Ascending aorta (tissue), 2 donors: ENCODE measurements at regions not wholly inside any gene's neighbourhood (a gene's known extent, or its start where the extent isn't known, plus 50 kb on each side); places are given as distances from the start of the nearest gene placed in this dataset.

Experiments used
- DNase-seq, 2 donors: peaks; one replicate each; pipeline ENCODE4 v3.0.0-alpha.2; 2019; ENCODE audit warnings: low spot score in 2 of 2
- H3K27ac ChIP-seq, 2 donors: fragments of 200-600 bp; sonication (generic); one replicate each; pipeline ENCODE4 v1.5.1; 2016 to 2017; ENCODE audit warnings: mild to moderate bottlenecking in 1 of 2
- H3K27me3 ChIP-seq: fragments of 200-600 bp; sonication (generic); one replicate; pipeline ENCODE4 v1.5.1; 2017
- H3K36me3 ChIP-seq, 2 donors: fragments of 200-600 bp; sonication (generic); one replicate each; pipeline ENCODE4 v1.5.1; 2016
- H3K4me1 ChIP-seq, 2 donors: fragments of 200-600 bp; sonication (generic); one replicate each; pipeline ENCODE4 v1.5.1; 2016 to 2017; ENCODE audit warnings: mild to moderate bottlenecking in 1 of 2
- H3K4me3 ChIP-seq, 2 donors: fragments of 200-600 bp; sonication (generic); one replicate each; pipeline ENCODE4 v1.5.1; 2016 to 2017; ENCODE audit warnings: mild to moderate bottlenecking in 1 of 2
- H3K9me3 ChIP-seq, 2 donors: fragments of 200-600 bp; sonication (generic); one replicate each; pipeline ENCODE4 v1.5.1; 2016
- intact Hi-C: fragments of 100-400 bp; cut with DNase I; formaldehyde crosslinking; loops from one replicate; pipeline ENCODE4 v1.15.1; 2023
- TF ChIP-seq, protein P1 (sequence below), 3 experiments: fragments of 200-600 bp in 2 of 3; fragments of 450-650 bp in 1 of 3; sonication (generic) in 2 of 3; IDR thresholded peaks; one replicate each; pipeline ENCODE4 v1.5.1; 2016 to 2019; ENCODE audit warnings: antibody characterized with exemption in 3 of 3, mild to moderate bottlenecking in 1 of 3, moderate library complexity in 1 of 3

- H3K36me3 ChIP-seq: no peaks in the 10 kb centered on the region
- intact Hi-C loops: no loop called here
- H3K27me3 ChIP-seq: no peaks in the 10 kb centered on the region
- no peak overlapping the region for H3K27ac ChIP-seq
- no peak for DNase-seq
- TF ChIP-seq, protein P1, sequence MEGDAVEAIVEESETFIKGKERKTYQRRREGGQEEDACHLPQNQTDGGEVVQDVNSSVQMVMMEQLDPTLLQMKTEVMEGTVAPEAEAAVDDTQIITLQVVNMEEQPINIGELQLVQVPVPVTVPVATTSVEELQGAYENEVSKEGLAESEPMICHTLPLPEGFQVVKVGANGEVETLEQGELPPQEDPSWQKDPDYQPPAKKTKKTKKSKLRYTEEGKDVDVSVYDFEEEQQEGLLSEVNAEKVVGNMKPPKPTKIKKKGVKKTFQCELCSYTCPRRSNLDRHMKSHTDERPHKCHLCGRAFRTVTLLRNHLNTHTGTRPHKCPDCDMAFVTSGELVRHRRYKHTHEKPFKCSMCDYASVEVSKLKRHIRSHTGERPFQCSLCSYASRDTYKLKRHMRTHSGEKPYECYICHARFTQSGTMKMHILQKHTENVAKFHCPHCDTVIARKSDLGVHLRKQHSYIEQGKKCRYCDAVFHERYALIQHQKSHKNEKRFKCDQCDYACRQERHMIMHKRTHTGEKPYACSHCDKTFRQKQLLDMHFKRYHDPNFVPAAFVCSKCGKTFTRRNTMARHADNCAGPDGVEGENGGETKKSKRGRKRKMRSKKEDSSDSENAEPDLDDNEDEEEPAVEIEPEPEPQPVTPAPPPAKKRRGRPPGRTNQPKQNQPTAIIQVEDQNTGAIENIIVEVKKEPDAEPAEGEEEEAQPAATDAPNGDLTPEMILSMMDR (IDR thresholded peaks at IDR 0.05): no peak
- no peak overlapping the region for H3K4me3 ChIP-seq
- H3K9me3 ChIP-seq: no peaks in the 10 kb centered on the region
- no peaks in the 10 kb centered on the region for H3K4me1 ChIP-seq
Observed at GRCh38 chr16:80040814-80041213, 440.3 kb upstream of the MAF start.

DNA sequence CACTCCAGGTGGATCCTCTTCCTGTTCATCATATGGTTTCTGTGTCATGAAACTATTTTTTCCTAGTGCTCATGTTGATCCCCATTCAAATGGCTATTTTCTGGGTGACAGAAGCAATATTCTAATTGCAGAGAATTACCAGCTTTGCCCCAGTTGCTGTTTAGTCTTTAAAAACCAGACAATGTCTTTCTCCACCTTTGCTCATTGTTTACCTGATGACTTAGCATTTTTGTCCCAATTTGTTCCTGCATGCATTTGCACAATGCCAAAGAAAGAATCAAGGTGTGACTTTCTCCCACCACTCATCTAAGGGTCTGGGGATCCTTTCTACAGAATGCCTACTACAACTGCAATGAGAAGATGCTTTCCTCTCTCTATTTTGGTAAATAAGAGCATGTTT, 439.9 kb upstream of the MAF start:
- Histone ChIP-seq H3K36me3 (no peaks in the 10 kb centered on the region), H3K27me3 (no peaks in the 10 kb centered on the region), H3K4me3 (no peak overlapping the region), H3K4me1 (no peaks in the 10 kb centered on the region), H3K27ac (no peak overlapping the region), H3K9me3 (no peaks in the 10 kb centered on the region)
- intact Hi-C loops: no loop called here
- DNase-seq: no peak
- TF ChIP-seq, protein P1 (IDR thresholded peaks at IDR 0.05): no peak

DNA sequence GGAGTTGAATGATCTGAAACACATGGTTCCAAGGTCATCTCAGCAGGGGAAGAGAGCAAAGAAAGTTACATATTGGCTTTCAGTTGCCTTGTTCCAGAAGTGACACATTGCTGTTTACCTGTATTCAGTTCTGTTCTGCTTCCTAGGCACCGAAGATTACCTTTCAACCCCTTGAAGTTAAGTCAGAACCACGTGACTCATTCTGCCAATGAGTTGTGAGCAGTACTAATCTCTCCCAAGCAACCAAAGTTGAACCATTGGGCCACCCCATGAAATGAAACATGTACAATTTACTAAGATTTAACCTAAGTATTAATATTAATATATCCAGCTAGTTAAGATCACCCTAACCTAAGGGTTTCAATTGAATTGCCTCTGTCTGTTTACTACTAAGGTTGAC, 439.2 kb upstream of the MAF start:
- Histone ChIP-seq H3K27ac (no peak overlapping the region), H3K27me3 (no peaks in the 10 kb centered on the region), H3K36me3 (no peaks in the 10 kb centered on the region), H3K4me3 (no peak overlapping the region), H3K4me1 (no peaks in the 10 kb centered on the region), H3K9me3 (no peaks in the 10 kb centered on the region)
- TF ChIP-seq, protein P1 (IDR thresholded peaks at IDR 0.05): no peak
- intact Hi-C loops: no loop called here
- DNase-seq: no peak

GRCh38 chr16:80038566-80038965, 438.0 kb upstream of the MAF start:
- no peaks in the 10 kb centered on the region for H3K36me3 ChIP-seq
- TF ChIP-seq, protein P1 (IDR thresholded peaks at IDR 0.05): no peak
- H3K27me3 ChIP-seq: no peaks in the 10 kb centered on the region
- DNase-seq: no peak
- H3K27ac ChIP-seq: no peak overlapping the region
- H3K4me3 ChIP-seq: no peak overlapping the region
- intact Hi-C loops: no loop called here
- no peaks in the 10 kb centered on the region for H3K9me3 ChIP-seq
- H3K4me1 ChIP-seq: no peaks in the 10 kb centered on the region

DNA sequence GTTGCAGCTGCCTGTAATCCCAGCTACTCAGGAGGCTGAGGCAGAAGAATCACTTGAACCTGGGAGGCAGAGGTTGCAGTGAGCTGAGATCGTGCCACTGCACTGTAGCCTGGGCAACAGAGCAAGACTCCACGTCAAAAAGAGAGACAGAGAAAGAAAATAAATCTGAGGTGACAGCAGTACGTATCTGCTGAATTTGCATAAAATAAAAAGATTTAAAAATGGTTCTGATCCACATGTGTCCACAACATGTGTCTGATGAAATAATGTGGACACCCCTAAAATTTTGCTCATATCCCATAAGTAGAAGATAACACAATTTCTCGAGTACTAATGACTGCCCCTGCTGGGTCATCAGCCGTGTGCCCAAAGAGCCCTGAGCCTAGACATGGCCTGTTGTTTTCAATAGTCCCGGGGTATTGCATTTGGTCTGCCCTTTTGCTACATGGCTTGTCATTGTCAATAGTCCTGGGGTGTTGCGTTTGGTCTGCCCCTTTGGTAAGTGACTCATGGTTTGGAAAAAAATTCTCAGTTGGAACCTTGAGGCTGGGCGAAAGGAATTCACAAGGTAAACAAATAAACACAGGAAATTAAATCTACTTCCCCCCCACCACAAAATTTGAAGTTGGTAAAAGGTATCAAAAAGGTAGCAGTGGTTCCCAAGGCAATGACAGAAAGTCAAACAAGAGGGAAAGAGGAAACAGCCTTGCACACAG, 434.6 kb upstream of the MAF start:
- DNase-seq: no peak
- intact Hi-C loops: no loop called here
- TF ChIP-seq, protein P1 (IDR thresholded peaks at IDR 0.05): no peak
- H3K4me1 ChIP-seq: no peaks in the 10 kb centered on the region
- no peaks in the 10 kb centered on the region for H3K9me3 ChIP-seq
- no peak overlapping the region for H3K4me3 ChIP-seq
- H3K36me3 ChIP-seq: no peaks in the 10 kb centered on the region
- H3K27me3 ChIP-seq: no peaks in the 10 kb centered on the region
- H3K27ac ChIP-seq: no peak overlapping the region

DNA sequence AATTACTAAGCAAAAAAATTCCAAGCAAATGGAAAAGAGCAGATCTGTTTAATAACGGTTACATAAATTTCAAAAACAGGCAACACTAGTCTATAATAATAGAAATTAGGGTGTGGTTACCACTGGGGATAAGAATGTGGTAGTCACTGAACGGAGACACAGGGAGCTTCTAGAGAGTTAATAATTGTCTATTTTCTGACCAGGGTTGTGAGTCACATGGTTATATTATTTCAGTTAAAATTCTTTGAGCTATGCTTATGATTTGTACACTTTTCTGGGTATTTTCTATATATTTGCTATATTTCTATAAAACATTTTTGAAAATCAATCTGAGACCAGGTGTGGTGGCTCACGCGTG, 433.9 kb upstream of the MAF start:
- H3K36me3 ChIP-seq: no peaks in the 10 kb centered on the region
- no peaks in the 10 kb centered on the region for H3K4me1 ChIP-seq
- H3K27ac ChIP-seq: no peak overlapping the region
- intact Hi-C loops: no loop called here
- TF ChIP-seq, protein P1 (IDR thresholded peaks at IDR 0.05): no peak
- H3K27me3 ChIP-seq: no peaks in the 10 kb centered on the region
- H3K4me3 ChIP-seq: no peak overlapping the region
- H3K9me3 ChIP-seq: no peaks in the 10 kb centered on the region
- no peak for DNase-seq
